RWPE1 (cell line): ENCODE measurements at regions not wholly inside any gene's neighbourhood (a gene's known extent, or its start where the extent isn't known, plus 50 kb on each side); places are given as distances from the start of the nearest gene placed in this dataset.

Experiments used
- CTCF ChIA-PET: fragments of 350-600 bp; sonication (Branson Sonifier 250); formaldehyde crosslinking; extraction: SDS; loops from one replicate; lab custom pipeline; 2021; lab: Yijun Ruan, JAX
- POLR2A ChIA-PET: fragments of 400-600 bp; formaldehyde crosslinking; extraction: SDS; loops from one replicate; lab custom pipeline; 2020; ENCODE audit warnings: antibody characterized with exemption; ENCODE audit not compliant: low non-redundant PET; lab: Yijun Ruan, JAX
- DNase-seq: peaks from one replicate; pipeline ENCODE4 v3.0.0; 2012; ENCODE audit warnings: low spot score
- H3K27ac ChIP-seq: fragments of 450-650 bp; 2 replicates; pipeline ENCODE4 v1.5.1; 2017
- TF ChIP-seq, protein P1 (sequence below): fragments of 450-650 bp; conservative IDR thresholded peaks from 2 replicates; pipeline ENCODE4 v1.5.1; 2017; ENCODE audit warnings: low read depth, mild to moderate bottlenecking

DNA sequence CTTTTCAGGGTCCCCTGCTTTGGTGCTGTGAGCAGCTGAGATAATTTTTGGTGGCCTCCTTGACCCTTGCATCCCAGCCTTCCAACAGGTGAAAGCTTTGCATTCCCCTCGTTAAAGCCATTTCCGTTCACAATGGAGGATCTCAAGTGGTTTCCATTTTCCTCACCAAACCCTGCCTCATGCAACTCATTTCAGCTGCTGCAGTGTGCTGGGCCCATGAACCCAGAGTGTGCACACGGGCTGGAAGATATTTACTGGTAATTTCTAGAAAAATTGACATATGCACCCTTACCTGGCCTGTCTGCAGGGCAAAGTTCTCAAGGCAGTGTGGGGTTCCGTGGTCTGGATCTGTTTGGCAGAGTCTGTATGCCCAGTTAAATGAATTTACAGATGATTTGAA, 246.8 kb upstream of the HS6ST1 start:
- ChIA-PET POLR2A (no interaction called here), CTCF (no interaction called here)
- TF ChIP-seq, protein P1, sequence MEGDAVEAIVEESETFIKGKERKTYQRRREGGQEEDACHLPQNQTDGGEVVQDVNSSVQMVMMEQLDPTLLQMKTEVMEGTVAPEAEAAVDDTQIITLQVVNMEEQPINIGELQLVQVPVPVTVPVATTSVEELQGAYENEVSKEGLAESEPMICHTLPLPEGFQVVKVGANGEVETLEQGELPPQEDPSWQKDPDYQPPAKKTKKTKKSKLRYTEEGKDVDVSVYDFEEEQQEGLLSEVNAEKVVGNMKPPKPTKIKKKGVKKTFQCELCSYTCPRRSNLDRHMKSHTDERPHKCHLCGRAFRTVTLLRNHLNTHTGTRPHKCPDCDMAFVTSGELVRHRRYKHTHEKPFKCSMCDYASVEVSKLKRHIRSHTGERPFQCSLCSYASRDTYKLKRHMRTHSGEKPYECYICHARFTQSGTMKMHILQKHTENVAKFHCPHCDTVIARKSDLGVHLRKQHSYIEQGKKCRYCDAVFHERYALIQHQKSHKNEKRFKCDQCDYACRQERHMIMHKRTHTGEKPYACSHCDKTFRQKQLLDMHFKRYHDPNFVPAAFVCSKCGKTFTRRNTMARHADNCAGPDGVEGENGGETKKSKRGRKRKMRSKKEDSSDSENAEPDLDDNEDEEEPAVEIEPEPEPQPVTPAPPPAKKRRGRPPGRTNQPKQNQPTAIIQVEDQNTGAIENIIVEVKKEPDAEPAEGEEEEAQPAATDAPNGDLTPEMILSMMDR: no peak
- H3K27ac ChIP-seq: no peak overlapping the region
- no peak for DNase-seq

DNA sequence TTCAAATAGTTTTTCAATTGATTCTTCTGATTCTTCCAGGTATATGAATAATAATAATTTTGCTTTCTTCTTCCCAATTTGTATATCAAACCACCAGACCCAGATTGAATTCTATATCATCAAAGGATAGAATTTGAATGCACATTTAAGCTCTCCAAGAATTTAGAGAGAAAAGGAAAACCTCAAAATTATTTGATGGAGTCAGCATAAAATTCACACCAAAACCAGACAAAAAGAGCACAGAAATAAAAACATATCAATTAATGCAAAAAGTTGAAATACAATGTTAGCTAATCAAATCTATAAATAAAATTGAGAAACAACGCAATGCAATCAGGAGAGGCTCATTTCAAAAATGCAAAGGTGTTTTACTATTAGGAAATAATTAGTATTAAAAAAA, 248.0 kb upstream of the HS6ST1 start:
- POLR2A ChIA-PET: interaction anchor here (0.6 kb wide), 1 partner anchor 686 kb away, joined by 3 read pairs; no protein-coding TSS in a partner anchor

DNA sequence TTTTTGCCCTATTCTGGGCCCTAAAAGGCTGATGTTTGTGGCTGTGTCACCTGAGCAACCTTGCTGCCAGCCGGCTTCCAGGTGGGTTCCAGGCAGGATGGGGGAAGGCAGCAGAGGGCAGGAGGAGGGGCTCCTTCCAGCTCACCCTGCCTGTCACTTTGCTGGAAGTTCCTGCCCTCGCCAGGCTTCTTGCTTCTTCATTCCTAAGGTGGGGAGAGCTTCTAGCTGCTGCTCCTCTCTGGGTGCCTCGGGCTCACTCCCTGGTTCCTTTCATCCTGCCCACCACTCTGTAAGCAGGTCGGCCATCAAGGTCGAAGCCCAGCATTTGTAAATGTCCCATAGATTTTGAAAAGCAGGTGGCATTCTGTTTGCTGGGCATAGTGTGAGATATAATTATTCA, 249.4 kb upstream of the HS6ST1 start:
- TF ChIP-seq, protein P1: no peak
- CTCF ChIA-PET: no interaction called here
- POLR2A ChIA-PET: no interaction called here
- DNase-seq: no peak
- H3K27ac ChIP-seq: no peak overlapping the region

More for the DNA sequence above, 248.0 kb upstream of the HS6ST1 start:
- H3K27ac ChIP-seq: no peak overlapping the region
- TF ChIP-seq, protein P1: no peak
- CTCF ChIA-PET: interaction anchor here (0.6 to 1.3 kb wide), 2 partner anchors 15 to 19 kb away, joined by 3 to 6 read pairs; no protein-coding TSS in a partner anchor
- DNase-seq: no peak

DNA sequence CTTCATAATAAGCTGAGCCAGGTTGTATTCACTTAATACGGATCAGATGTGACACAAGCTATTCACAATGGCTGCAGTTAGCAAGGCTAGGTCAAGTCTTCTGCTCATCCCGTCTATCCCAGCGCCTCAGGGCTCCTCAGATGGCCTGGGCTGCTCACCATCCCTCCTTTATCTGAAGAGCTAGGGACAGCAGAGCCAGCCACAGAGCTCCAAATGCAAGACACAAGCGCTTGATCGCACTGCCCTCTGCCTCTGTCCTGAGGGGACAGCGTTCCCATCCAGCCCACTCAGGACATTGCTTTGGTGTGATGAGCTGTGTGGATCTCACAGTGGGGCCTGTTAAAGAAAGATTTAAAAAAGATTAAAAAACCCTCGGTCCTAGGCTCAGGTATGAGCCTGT, 254.4 kb upstream of the HS6ST1 start:
- TF ChIP-seq, protein P1: no peak
- ChIA-PET CTCF (no interaction called here), POLR2A (no interaction called here)
- DNase-seq: no peak
- H3K27ac ChIP-seq: no peak overlapping the region

DNA sequence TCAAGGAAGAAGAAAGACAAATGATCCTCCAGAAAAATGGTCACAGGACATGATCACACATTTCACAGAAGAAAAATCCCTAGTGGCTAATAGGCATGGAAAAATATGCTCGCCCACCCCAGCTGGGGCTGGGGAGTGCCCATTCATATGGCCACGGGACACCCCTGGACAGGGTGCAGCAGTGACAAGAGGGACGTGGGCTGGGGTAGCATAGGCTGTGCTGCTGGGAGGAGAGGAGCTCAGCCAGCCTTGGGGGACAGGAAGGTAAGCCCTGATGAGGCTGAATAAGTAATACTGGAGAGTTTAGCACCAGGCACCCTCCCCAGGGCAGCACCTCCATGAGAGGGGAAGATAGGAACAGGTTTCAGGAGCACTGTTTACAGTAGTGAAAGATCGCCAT, 254.9 kb upstream of the HS6ST1 start:
- no peak for DNase-seq
- POLR2A ChIA-PET: no interaction called here
- TF ChIP-seq, protein P1: no peak
- CTCF ChIA-PET: interaction anchor here (0.6 kb wide), 1 partner anchor 416 kb away, joined by 3 read pairs; no protein-coding TSS in a partner anchor
- H3K27ac ChIP-seq: no peak overlapping the region

DNA sequence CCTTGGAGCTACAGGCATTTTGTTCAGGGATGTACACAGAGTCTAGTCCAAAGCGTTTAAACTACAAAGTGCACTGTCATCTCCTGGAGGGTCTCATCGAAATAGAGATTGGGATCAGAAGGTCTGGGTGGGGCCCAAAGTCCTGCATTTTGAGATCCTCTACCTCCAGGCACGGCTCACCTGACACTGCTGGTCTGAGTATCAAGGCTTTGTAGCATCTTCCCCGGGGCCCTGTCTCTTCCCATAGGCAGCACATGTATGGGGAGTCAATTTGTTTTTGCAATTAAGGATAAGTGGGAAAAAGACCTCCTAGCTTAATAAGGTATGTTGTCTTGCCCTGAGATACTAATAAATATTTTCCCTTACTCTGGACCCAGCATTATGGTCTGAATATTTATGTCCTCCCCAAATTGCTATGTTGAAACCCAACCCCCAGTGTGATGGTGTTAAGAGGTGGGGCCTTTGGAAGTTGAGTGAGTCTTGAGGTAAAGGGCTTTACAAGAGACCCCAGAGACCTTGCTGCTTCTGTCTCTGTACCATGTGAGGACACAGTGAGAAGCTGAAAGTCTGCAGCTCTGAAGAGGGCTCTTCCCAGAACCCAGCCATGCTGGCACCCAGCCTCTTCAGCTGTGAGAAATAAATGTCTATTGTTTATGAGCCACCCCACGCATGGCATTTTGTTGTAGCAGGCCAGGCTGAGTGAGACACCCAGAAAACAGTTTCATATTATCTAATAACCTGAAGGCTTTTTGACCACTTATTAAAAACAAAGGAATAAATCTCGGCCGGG, 258.7 kb upstream of the HS6ST1 start:
- no peak overlapping the region for H3K27ac ChIP-seq
- POLR2A ChIA-PET: no interaction called here
- CTCF ChIA-PET: interaction anchor here (0.7 kb wide), 1 partner anchor 284 kb away, joined by 3 read pairs; no protein-coding TSS in a partner anchor
- TF ChIP-seq, protein P1: no peak
- no peak for DNase-seq
